ENCODE measurements at regions not wholly inside any gene's neighbourhood (a gene's known extent, or its start where the extent isn't known, plus 50 kb on each side); places are given as distances from the start of the nearest gene placed in this dataset.
"Not testable (repeated sequence)": the region's sequence is repeated elsewhere in the genome, so short reads cannot be mapped to it uniquely, and the experiment has no call there.

DNA sequence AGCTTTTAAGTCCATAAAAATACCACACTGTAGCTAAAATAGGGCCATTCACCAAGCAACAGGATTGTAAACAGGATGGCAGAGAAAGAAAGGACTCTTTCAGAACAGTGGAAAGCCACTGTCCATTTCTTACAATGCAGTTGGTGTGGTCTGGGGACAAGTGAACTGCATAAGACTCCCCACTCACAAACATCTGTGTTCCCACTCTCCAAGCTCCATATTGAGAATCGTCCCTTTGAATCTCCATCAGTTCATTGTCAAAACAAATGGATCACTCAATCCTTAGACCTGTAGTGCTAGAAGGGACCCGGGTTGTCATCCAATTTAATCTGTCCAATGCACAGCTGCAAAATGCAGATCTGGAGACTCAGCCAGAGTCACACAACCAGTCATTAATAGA is 347.4 kb upstream of the KLHL29 start:
- no peak for DNase-seq (ENCODE audit: low read depth in 3 of 3, low spot score in 1 of 3)

- DNase-seq (ENCODE audit: low read depth in 3 of 3, low spot score in 1 of 3) = no peak
Observed at GRCh38 chr2:23041443-23041842, 343.5 kb upstream of the KLHL29 start.

GRCh38 chr2:23042216-23042906 is 342.6 kb upstream of the KLHL29 start:
- DNase-seq (ENCODE audit: low read depth in 3 of 3, low spot score in 1 of 3) = no peak

DNA sequence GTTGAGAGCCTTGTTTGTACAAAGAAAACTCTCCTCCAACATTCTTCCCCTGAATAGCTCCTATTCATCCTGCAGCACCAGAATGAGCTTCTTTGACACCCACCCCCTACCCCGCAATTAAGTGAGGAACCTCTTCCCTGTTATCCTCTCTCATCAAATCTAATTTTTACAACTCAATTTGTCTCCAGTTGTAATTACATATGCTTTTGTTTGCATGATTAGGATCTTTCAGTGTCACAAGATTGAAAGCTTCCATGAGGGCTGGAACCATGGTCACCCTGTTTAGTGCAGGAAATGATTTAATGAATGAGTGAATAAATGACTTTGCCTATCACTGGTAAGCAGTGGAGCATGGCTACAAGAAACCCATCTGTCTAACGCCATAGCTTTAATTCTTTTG is 334.6 kb upstream of the KLHL29 start:
- no peak for DNase-seq (ENCODE audit: low read depth in 3 of 3, low spot score in 1 of 3)

DNA sequence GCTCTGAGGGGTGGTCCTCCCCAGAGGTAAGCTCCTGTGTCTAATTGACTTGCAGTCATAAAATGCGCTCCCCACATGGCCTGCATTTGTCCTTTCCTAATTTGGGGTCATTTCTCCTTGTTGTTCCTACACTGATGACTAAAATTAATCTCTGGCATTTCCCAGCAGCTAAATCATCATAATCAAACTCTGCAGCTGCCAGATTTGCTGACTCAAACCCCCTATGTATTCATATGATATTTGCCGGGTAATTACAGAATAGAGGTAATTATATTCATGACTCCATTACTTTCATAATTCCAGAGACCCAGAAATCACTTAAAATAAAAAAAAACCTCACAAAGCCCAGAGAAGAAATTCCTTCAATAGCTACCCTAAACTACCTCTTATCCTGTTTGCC is 331.4 kb upstream of the KLHL29 start:
- DNase-seq (ENCODE audit: low read depth in 3 of 3, low spot score in 1 of 3) = no peak

DNA sequence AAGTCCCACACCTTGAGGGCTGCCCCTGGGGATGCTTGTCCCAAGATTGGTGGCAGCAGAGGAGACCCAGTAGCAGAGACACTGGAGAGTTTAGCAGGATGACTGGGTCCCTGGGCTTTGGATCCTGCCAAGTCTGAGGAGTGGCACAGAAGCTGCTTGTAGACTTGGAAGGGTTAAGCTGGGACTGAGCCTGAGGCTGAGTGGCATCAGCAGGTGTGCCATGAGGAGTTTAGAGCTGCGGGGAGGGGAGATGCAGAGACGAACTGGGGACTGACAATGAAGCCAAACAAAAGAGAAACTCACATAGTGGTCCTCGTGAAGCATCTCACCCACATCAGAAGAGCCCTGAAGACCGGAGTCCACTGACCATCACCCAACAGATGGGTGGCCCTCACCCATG is 329.7 kb upstream of the KLHL29 start:
- no peak for DNase-seq (ENCODE audit: low read depth in 3 of 3, low spot score in 1 of 3)

GRCh38 chr2:23056846-23057245 is 328.1 kb upstream of the KLHL29 start:
- DNase-seq (ENCODE audit: low read depth in 3 of 3, low spot score in 1 of 3) = not testable (repeated sequence)

DNA sequence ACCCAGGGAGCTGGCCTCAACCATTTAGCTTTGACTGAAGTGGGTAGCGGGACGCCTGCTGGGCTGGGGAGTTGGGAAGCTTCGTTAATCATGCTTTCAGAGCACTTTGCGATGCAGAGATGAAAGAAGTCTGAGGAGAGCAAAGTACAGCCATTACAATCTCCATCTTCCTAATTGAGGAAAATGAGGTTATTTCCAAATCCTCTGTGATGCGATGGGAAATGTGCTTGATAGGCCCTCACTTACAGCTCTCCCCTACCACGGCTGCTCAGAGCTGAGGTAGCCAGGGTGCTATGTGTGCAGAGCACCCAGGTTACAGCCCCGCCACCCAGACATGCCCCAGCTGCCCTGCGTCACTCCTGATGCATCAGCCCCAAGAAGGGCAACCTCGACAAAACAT is 326.5 kb upstream of the KLHL29 start:
- no peak for DNase-seq (ENCODE audit: low read depth in 3 of 3, low spot score in 1 of 3)

GRCh38 chr2:23065210-23065609 is 319.8 kb upstream of the KLHL29 start:
- no peak for DNase-seq (ENCODE audit: low read depth in 3 of 3, low spot score in 1 of 3)

DNA sequence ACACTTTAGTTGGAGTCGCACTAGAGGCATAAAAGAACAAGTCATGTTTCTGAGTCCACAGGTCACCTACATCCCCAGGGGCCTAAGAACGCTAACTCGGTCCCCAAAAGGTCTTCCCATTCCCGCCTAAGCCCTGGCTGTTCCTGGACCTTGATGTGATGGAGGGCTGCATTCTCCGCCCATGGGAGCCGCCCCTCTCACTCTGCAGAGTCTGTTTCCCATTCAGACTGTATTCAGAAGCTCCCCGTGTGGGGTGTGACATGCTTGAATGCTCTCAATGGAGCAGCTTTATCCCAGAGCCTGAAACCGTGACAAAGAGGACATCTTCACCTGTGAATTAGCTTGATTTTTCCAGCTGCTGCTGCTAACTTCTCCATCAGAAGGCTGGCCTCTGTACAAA is 319.0 kb upstream of the KLHL29 start:
- no peak for DNase-seq (ENCODE audit: low read depth in 3 of 3, low spot score in 1 of 3)

DNA sequence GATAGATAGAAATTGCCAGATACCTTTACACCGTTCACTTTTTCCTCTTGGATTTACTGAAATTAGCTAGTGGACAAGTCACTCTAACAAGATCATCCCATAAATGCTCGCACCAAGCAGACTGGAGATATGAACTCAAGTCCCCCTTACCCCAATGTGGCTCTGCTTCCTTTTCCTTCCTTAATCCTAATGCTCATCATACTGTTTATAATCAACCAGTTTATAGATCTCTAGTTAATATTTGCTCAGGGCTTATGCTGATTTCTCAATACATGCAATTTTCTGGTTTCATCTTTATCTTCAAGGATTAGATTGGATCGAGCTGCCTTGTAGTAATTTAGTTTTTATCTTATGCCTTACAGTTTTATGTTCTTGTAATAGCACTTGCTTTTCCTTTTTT is 318.3 kb upstream of the KLHL29 start:
- no peak for DNase-seq (ENCODE audit: low read depth in 3 of 3, low spot score in 1 of 3)

- no peak for DNase-seq (ENCODE audit: low read depth in 3 of 3, low spot score in 1 of 3)
Observed at GRCh38 chr2:23069156-23069555, 315.8 kb upstream of the KLHL29 start.

GRCh38 chr2:23069923-23070322 is 315.1 kb upstream of the KLHL29 start:
- DNase-seq (ENCODE audit: low read depth in 3 of 3, low spot score in 1 of 3) = no peak

- DNase-seq (ENCODE audit: low read depth in 3 of 3, low spot score in 1 of 3) = no peak
Observed at GRCh38 chr2:23073056-23073455, 311.9 kb upstream of the KLHL29 start.

GRCh38 chr2:23073671-23074070 is 311.3 kb upstream of the KLHL29 start:
- DNase-seq (ENCODE audit: low read depth in 3 of 3, low spot score in 1 of 3) = no peak

DNA sequence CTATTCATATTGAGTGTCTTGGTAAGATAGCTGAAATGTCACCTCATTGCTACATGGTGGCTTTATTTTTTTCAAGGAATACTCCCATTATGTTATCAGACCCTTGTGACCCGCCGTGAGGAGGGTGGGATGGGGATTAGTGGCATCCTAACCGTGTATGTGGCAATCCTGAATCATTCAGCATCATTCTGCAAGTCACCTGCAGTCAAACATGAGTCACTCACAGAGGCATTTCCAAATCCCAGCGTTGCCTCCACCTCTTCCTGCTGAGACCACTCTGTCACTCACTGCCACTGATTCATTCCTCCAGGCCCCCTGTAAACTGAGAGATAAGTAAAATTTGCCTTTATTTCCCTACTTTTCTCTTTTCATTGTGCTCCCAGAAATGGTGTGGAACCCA is 307.4 kb upstream of the KLHL29 start:
- DNase-seq (ENCODE audit: low read depth in 3 of 3, low spot score in 1 of 3) = no peak

DNA sequence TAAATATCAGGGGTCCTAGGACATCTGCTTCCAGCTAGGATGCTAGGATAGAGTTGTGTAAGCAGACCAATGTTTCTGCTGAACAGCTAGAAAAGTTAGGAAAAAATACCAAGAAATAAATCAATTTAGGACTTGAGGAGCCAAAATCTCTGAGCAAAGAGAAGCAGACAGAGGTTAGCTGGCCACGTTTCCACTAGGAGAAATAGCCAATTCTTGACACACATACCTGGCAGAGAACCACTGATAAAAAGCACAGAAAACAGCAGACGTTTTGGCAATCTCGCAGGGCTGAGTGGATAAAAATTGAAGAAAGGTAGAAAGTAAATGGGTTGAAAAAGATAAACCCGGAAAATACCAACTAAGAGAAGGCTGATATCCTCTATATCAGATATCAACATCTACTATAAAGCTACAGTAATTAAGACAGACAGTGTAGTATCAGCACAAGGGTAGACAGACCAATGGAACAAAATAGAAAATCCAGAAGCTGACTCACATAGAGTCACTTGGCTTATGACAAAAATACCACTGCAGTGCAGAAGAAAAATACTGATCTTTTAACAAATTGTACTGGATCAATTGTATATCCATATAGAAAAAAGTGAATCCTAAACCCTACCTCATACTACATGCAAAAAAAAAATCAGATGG is 306.1 kb upstream of the KLHL29 start:
- no peak for DNase-seq (ENCODE audit: low read depth in 3 of 3, low spot score in 1 of 3)

- no peak for DNase-seq (ENCODE audit: low read depth in 3 of 3, low spot score in 1 of 3)
Observed at GRCh38 chr2:23083966-23084365, 301.0 kb upstream of the KLHL29 start.

DNA sequence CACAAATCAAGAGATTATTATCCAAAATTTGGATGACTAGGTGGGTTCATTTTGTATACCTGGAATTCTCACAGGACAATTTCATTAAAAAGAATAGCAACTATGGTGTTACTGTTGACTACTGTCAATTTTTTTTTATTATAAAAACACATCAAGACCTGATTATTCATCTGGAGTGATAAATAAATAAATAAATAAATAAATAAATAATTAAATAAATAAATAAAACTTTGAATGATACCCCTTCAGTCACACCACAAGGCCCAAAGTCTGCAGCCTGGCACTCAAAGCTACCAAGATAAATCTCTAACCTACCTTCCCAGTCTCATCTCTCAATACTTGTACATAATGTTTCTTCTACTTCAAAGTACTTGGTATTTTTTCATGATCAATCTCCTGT is 294.0 kb upstream of the KLHL29 start:
- DNase-seq (ENCODE audit: low read depth in 3 of 3, low spot score in 1 of 3) = no peak

DNA sequence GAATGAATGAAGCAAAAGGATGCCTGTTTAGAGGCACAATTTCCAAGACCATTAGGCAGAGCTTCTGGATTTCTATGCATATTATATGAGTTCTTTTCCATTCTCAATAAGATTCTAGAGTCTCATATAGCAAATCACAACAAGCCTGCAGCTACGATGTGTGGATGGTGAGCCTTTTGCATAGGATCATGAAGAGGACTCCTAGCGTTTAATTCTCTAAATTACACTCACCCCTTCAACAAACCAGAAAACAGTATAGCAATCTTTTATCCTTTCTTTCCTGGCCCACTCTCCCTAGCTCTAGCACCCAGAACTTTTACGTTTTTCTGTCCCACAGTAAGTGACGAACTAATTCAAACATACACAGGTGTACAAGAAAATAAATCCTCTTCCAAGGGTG is 293.1 kb upstream of the KLHL29 start:
- no peak for DNase-seq (ENCODE audit: low read depth in 3 of 3, low spot score in 1 of 3)

GRCh38 chr2:23092831-23093230 is 292.1 kb upstream of the KLHL29 start:
- no peak for DNase-seq (ENCODE audit: low read depth in 3 of 3, low spot score in 1 of 3)

DNA sequence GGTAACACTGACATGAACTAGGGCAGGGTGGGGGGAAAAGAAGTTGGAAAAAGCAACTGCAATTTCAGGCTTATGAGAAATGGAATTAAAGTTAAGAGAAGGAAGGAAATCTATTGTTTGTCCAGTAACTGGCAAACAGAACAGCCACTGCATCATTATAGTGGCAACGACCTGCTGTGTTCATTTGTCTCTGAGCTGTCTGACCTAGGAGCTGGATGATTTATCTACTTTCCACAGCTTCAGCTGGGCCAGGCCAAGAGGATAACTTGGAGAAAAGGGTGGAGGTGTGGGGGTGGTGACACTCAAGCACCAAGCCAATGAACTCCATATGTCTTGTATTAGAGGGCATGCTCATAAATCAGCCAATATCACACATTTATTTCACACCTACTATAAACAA is 291.5 kb upstream of the KLHL29 start:
- DNase-seq (ENCODE audit: low read depth in 3 of 3, low spot score in 1 of 3) = no peak

GRCh38 chr2:23096906-23097602 is 287.9 kb upstream of the KLHL29 start:
- DNase-seq (ENCODE audit: low read depth in 3 of 3, low spot score in 1 of 3) = no peak

All from stimulated activated CD4-positive, alpha-beta T cell treated with anti-CD3 and anti-CD28 coated beads, TNF-alpha, amount 100 ng/mL, for 1 hour (primary cell).